ENCODE measurements at regions not wholly inside any gene's neighbourhood (a gene's known extent, or its start where the extent isn't known, plus 50 kb on each side); places are given as distances from the start of the nearest gene placed in this dataset.
"Not testable (repeated sequence)": the region's sequence is repeated elsewhere in the genome, so short reads cannot be mapped to it uniquely, and the experiment has no call there.

DNA sequence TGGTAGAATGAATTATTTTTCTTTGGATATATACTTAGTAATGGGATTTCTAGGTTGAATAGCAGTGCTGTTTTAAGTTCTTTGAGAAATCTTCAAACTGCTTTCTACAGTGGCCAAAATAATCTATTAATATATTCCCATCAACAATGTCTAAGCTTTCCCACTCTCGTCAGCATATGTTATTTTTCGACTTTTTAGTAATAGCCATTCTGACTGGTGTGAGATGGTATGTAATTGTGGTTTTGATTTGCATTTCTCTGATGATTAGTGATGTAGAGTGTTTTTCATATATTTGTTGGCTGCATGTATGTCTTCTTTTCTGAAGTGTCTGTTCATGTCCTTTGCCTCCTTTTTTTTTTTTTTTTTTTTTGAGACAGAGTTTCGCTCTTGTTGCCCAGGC, 90.2 kb upstream of the CSNK1A1L start:
- H3K4me3 ChIP-seq (ENCODE audit: insufficient read depth, low read depth, low read length), result no peak overlapping the region
- no peaks in the 10 kb centered on the region for H3K36me3 ChIP-seq (replicated peaks; ENCODE audit: control insufficient read depth, insufficient read depth, low read length)
- DNase-seq, result no peak
- H3K27me3 ChIP-seq (ENCODE audit: control insufficient read depth, insufficient read depth, low read length), result no peaks in the 10 kb centered on the region

DNA sequence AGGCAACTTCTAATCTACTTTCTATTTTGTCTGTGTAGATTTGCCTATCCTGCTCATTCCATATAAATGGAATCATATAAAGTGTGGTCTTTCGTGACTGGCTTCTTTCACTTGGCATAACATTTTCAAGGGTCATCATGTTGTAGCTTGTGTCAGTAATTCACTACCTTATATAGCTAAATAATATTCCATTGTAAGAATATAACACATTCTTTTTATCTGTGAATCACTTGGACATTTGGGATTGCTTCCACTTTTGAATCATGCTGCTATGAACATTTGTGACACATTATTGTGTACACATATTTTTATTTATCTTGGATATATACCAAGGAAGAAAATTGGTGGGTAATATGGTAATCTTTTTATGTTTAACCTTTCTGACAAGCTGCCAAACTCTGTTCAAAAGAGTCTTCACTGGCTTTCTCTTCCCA, 89.0 kb upstream of the CSNK1A1L start:
- Histone ChIP-seq H3K4me3 (ENCODE audit: insufficient read depth, low read depth, low read length) (no peak overlapping the region), H3K27me3 (ENCODE audit: control insufficient read depth, insufficient read depth, low read length) (no peaks in the 10 kb centered on the region), H3K36me3 (replicated peaks; ENCODE audit: control insufficient read depth, insufficient read depth, low read length) (no peaks in the 10 kb centered on the region)
- no peak for DNase-seq

DNA sequence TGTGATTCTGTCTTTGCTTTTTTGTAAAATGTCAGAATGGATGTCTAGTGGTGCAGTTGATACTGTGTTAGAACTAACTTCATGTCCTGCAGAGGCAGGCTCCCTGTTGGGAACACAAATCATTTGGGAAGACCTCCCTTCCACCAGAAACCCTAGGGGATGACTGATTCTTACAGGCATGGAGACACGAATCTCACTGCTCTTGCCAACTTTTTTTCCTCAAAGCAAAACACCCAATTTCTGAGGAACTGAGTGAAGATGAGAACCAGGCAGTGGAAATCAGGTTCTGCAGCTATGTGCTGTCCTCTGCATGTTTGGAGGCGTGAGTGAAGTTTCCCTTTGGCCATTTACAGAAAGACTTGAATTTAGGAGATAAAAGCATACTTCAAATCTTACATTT, 87.5 kb upstream of the CSNK1A1L start:
- no peak for DNase-seq
- H3K36me3 ChIP-seq (replicated peaks; ENCODE audit: control insufficient read depth, insufficient read depth, low read length), result no peaks in the 10 kb centered on the region
- H3K4me3 ChIP-seq (ENCODE audit: insufficient read depth, low read depth, low read length), result no peak overlapping the region
- H3K27me3 ChIP-seq (ENCODE audit: control insufficient read depth, insufficient read depth, low read length), result no peaks in the 10 kb centered on the region

DNA sequence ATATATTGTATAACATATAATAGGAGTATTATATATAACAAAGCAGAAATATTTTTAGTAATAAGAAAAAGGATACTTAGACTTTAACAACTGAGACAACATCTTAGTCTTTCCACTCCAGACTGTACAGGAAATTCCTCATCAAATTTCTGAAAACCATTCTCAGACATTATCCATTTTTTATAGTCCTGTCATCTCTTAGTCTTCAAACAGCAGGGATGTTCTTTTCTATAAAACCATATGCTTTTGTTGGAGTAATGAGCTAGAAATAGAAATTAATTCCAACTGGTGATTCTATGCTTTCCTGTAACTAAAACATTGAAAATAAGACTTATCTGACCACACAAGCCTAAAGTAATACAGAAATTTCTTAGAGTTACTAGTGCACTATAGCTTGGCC, 82.2 kb upstream of the CSNK1A1L start:
- H3K4me3 ChIP-seq (ENCODE audit: insufficient read depth, low read depth, low read length), result no peak overlapping the region
- H3K27me3 ChIP-seq (ENCODE audit: control insufficient read depth, insufficient read depth, low read length), result no peaks in the 10 kb centered on the region
- DNase-seq, result no peak
- H3K36me3 ChIP-seq (replicated peaks; ENCODE audit: control insufficient read depth, insufficient read depth, low read length), result no peaks in the 10 kb centered on the region

DNA sequence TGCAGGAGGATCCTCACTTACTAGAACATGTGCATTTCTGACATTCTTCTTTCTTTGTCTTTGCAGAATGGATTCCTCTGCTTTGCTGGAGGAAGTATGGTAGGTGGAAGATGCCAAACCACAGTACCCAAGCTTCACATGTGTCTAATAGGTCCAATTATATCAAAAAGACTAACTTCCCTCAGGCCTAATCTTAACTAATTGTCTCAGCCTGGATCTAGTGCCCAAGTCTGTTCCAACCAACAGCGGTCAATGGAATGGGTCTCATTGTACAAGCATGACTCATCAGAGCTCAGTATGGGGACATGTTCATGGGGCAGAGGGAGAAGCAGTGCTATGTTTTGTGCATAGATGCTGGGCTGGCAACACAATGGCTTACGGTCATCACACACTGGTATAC, 81.6 kb upstream of the CSNK1A1L start:
- Histone ChIP-seq H3K4me3 (ENCODE audit: insufficient read depth, low read depth, low read length) (no peak overlapping the region), H3K27me3 (ENCODE audit: control insufficient read depth, insufficient read depth, low read length) (no peaks in the 10 kb centered on the region), H3K36me3 (replicated peaks; ENCODE audit: control insufficient read depth, insufficient read depth, low read length) (no peaks in the 10 kb centered on the region)
- DNase-seq, result no peak

DNA sequence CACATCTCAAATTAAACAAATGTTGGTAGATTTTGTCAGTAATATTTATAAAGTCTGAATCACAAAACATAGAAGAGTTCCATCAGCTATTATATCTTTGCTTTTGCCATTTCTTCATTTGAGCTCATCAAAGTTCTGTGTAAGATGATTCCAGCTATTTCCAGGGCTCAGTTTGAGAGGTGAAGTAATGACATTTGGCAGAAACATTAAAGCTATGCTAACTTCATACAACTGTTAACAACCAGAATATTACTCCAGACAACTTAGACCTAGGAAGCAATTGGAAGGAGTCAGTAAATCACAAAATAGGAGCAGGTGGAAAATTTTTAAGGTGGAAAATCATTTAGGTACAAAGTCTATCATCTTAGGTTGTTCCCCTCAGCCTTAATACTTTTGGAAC, 76.2 kb upstream of the CSNK1A1L start:
- no peaks in the 10 kb centered on the region for H3K27me3 ChIP-seq (ENCODE audit: control insufficient read depth, insufficient read depth, low read length)
- DNase-seq, result no peak

DNA sequence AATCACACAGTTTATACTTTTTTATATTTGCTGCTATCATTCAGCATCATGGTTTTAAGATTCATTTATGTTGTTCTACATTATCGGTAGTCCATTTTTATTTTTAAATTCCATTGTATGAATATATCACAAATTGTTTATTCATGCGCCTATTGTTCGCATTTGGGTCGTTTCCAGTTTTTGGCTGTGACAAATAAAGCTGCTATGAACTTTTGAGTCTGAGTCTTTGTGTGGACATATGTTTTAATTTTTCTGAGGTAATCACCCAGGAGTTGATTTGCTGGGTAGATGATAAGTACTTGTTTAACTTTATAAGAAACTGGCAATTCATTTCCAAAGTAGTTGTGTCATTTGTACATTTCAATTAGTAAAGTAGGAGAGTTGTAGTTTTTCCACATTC, 74.2 kb upstream of the CSNK1A1L start:
- Histone ChIP-seq H3K27me3 (ENCODE audit: control insufficient read depth, insufficient read depth, low read length) (no peaks in the 10 kb centered on the region), H3K36me3 (replicated peaks; ENCODE audit: control insufficient read depth, insufficient read depth, low read length) (no peaks in the 10 kb centered on the region), H3K4me3 (ENCODE audit: insufficient read depth, low read depth, low read length) (no peak overlapping the region)
- DNase-seq, result no peak

More for the DNA sequence above, 76.2 kb upstream of the CSNK1A1L start:
- H3K4me3 ChIP-seq (ENCODE audit: insufficient read depth, low read depth, low read length), result no peak overlapping the region
- no peaks in the 10 kb centered on the region for H3K36me3 ChIP-seq (replicated peaks; ENCODE audit: control insufficient read depth, insufficient read depth, low read length)

DNA sequence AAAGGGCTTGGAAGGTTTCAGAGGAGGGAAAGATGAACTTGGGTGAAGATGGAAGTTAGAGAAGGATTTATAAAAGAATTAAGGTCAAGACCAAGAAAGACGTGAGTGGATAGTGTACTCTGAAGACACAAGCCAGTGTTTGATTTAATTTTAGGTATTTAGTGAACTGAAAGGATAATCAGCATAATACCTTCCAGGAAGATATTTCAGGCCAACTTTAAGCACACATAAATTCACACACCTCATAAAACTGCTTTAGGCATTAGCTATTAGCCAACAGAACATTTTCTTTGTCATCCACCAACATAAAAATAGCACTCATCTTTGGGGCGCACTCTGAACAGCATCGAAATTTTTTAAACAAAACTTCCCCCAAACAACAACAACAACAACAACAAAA, 71.7 kb upstream of the CSNK1A1L start:
- Histone ChIP-seq H3K36me3 (replicated peaks; ENCODE audit: control insufficient read depth, insufficient read depth, low read length) (no peaks in the 10 kb centered on the region), H3K4me3 (ENCODE audit: insufficient read depth, low read depth, low read length) (no peak overlapping the region), H3K27me3 (ENCODE audit: control insufficient read depth, insufficient read depth, low read length) (no peaks in the 10 kb centered on the region)
- DNase-seq, result no peak

DNA sequence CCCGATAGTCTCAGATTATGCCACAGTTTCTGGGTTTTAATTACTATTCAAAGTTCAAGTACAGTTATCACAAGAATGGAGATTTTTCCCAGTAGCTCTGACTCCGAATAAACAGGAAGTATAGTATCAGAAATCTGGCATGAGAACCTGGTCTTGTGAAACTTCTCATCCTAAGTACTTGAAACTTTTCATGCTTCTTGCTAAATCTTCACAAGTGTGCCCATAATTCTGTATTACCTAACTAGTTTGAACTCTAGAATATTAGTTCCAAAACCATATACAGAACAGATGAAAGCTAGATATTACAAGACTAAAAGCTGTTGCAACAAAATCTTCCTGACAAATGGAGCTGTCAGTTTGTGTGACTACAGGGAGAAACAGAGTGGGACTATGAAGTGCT, 70.5 kb upstream of the CSNK1A1L start:
- no peak overlapping the region for H3K4me3 ChIP-seq (ENCODE audit: insufficient read depth, low read depth, low read length)
- DNase-seq, result no peak
- H3K36me3 ChIP-seq (replicated peaks; ENCODE audit: control insufficient read depth, insufficient read depth, low read length), result no peaks in the 10 kb centered on the region
- no peaks in the 10 kb centered on the region for H3K27me3 ChIP-seq (ENCODE audit: control insufficient read depth, insufficient read depth, low read length)

DNA sequence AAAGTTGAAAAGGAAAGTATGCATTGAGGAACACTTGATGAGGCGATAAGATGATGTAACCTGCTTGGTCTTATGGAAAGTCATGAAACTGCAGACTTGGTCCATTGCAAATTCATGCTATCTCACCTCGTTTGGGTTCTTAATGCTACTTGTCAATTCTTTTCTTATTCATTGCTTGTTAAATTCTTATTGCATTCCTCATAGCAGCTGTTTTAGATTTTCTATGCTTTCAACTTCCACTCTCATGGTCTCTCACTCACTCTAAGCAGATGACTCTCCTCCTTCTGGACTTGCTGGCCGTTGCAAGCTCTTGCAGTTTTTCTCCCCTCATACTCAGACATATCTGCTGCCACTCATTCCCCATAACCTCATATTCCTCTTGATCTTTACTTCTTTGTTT, 67.8 kb upstream of the CSNK1A1L start:
- Histone ChIP-seq H3K36me3 (replicated peaks; ENCODE audit: control insufficient read depth, insufficient read depth, low read length) (no peaks in the 10 kb centered on the region), H3K4me3 (ENCODE audit: insufficient read depth, low read depth, low read length) (no peak overlapping the region), H3K27me3 (ENCODE audit: control insufficient read depth, insufficient read depth, low read length) (no peaks in the 10 kb centered on the region)
- DNase-seq, result no peak

DNA sequence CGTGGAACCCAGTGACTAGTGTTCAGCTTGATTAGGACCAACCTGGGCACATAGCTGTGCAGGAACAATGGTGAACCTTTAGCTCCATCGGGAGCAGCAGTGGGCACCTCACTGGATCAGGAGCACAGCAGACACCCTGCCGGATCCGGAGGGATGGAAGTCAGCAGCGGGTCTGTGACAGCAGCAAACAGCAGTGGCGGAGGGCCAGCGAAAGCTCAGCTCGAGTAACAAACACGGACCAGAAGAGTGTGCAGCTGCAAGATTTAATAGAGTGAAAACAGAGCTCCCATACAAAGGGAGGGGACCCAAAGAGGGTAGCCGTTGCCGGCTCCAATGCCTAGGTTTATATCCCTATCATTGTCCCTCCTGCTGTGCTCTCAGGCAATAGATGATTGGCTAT, 66.8 kb upstream of the CSNK1A1L start:
- H3K27me3 ChIP-seq (ENCODE audit: control insufficient read depth, insufficient read depth, low read length); H3K4me3 ChIP-seq (ENCODE audit: insufficient read depth, low read depth, low read length); DNase-seq; H3K36me3 ChIP-seq (replicated peaks; ENCODE audit: control insufficient read depth, insufficient read depth, low read length): not testable (repeated sequence)

DNA sequence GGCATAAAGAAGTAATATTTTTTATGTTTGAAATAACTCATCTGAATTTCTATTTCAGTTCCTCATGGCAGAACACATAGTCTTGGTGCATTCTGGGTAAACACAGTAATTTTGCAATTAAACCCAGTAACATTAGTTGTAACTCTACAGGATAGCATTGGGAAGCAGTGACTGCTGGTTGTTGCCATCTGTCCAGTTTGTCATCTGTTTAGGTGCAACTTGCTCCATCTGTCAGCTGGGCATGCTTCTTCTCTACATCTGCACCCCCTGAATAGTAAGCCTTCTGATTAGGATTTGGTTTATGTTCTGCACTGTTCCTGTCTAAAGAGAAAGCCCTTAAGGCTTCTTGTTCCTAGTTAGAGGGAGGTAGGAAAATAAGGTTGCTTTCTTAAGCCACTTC, 63.5 kb upstream of the CSNK1A1L start:
- H3K27me3 ChIP-seq (ENCODE audit: control insufficient read depth, insufficient read depth, low read length), result no peaks in the 10 kb centered on the region
- DNase-seq, result no peak
- H3K4me3 ChIP-seq (ENCODE audit: insufficient read depth, low read depth, low read length), result no peak overlapping the region
- no peaks in the 10 kb centered on the region for H3K36me3 ChIP-seq (replicated peaks; ENCODE audit: control insufficient read depth, insufficient read depth, low read length)

DNA sequence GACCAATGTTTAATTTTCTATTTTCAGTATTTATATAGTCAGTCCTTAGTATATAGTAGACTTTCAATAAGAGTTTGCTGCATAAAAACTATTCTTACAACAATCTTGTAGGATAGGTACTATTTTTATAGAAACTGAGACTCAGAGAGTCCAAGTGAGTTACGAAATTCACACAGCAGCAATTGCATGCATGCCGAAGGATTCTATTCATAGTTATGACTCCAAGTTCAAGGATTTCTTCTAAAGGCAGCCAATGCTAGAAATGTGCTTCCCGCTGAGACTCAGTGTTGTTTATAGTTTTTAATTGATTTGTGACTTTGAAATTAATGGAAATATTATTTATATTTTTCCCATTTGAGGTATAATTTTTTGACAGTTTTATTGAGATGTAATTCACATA, 62.7 kb upstream of the CSNK1A1L start:
- Histone ChIP-seq H3K27me3 (ENCODE audit: control insufficient read depth, insufficient read depth, low read length) (no peaks in the 10 kb centered on the region), H3K4me3 (ENCODE audit: insufficient read depth, low read depth, low read length) (no peak overlapping the region), H3K36me3 (replicated peaks; ENCODE audit: control insufficient read depth, insufficient read depth, low read length) (no peaks in the 10 kb centered on the region)
- no peak for DNase-seq

DNA sequence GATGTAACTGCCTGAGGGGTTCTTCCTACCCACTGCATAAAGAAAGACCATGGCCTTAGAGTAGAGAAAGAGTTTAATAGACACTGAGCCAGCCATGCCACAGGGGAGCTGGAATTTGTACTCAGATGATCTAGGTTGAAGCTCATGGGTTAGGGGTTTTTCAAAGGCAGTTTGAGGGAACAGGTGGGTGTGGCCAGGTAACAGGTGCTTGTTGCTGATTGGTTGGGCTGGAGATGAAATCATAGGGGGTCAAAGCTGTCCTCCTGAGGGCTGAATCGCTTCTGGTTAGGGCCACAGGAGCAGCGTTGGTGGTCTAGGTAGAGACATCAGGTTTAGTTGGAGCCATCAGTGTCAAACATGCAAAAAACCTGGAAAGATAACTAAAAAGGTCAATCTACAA, 59.2 kb upstream of the CSNK1A1L start:
- Histone ChIP-seq H3K27me3 (ENCODE audit: control insufficient read depth, insufficient read depth, low read length) (no peaks in the 10 kb centered on the region), H3K36me3 (replicated peaks; ENCODE audit: control insufficient read depth, insufficient read depth, low read length) (no peaks in the 10 kb centered on the region), H3K4me3 (ENCODE audit: insufficient read depth, low read depth, low read length) (no peak overlapping the region)
- DNase-seq, result peak; percentile 16

DNA sequence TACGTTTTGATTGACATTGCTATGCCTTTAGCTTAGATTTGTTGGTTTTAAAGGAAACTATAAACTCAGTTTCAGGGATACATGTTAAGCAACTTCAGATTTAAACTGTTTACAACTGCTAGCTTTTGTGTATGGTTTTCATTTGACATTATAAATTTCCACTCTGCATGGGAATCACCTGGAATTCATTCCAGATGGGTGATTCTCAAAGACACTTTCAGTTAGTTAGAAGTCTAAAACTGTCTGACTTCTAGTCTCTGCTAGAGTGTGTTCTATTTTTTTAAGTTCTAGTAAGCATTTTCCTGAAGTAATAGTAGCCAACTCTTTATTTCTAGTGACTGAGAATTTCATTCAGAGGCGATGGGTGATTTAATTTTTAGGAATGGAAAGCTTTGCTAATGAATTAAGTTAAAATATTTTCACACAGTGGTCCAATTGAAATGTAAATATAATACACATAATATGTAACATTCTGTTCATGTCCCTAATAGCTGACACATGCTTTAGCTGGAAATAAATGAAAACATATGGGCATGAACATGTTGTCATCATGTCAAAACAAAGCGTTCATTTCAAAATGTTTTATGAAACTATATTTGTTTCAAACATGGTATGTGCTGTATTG, 58.3 kb upstream of the CSNK1A1L start:
- Histone ChIP-seq H3K27me3 (ENCODE audit: control insufficient read depth, insufficient read depth, low read length) (no peaks in the 10 kb centered on the region), H3K36me3 (replicated peaks; ENCODE audit: control insufficient read depth, insufficient read depth, low read length) (no peaks in the 10 kb centered on the region), H3K4me3 (ENCODE audit: insufficient read depth, low read depth, low read length) (no peak overlapping the region)
- DNase-seq, result no peak

DNA sequence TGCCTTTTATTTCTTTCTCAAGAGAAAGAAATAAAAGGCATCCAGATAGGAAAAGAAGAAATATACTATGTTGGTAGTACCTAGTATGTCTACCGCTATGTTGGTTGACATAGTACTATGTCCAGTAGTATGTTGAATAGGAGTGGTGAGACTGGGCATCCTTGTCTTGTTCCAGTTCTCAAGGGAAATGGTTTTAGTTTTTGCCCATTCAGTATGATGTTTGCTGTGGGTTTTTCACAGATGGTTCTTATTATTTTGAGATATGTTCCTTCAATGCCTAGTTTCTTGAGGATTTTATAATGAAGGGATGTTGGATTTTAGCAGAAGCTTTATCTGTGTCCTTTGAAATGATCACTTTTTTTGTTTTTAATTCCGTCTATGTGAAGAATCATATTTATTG, 53.0 kb upstream of the CSNK1A1L start:
- no peak for DNase-seq
- no peaks in the 10 kb centered on the region for H3K36me3 ChIP-seq (replicated peaks; ENCODE audit: control insufficient read depth, insufficient read depth, low read length)
- no peak overlapping the region for H3K4me3 ChIP-seq (ENCODE audit: insufficient read depth, low read depth, low read length)
- no peaks in the 10 kb centered on the region for H3K27me3 ChIP-seq (ENCODE audit: control insufficient read depth, insufficient read depth, low read length)
